ENCODE measurements at regions not wholly inside any gene's neighbourhood (a gene's known extent, or its start where the extent isn't known, plus 50 kb on each side); places are given as distances from the start of the nearest gene placed in this dataset.

DNA sequence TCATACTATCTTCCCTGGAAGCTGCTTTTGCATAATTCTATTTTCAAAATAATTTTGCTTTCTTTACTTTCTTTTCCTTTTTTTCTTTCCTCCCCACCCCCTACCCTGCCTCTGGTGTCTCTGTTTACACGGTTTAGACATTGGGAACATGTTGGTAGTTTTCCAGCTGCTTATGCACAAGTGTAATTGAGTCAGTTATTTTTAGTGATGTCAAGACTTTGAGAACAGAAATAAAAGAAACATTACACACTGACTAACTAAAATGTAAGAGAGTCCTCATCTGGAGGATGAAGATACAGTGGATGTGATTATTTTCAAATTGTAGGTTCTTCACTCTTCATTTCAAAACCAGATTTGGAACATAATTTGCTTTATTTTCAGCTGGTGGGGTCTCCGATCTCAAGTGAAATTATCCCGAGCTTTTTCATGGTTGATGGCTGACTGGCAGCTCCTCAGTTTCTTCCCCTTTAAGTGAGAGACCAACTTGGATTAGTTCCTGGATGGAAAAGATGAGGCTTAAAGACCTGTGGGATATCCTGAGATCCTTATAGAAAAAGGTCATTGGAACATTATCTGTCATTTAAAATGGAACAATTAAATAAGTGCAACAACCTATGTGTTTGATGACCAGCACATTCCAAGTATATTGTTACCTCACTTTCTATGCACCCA, 154.4 kb upstream of the ZNF462 start:
- DNase-seq = no peak
- in situ Hi-C loops (cut with HindIII; ENCODE audit: low pct_ligation_motif_present, low pct_unique_long_range_greater_than_20kb, low sequenced_read_pairs) = no loop called here

DNA sequence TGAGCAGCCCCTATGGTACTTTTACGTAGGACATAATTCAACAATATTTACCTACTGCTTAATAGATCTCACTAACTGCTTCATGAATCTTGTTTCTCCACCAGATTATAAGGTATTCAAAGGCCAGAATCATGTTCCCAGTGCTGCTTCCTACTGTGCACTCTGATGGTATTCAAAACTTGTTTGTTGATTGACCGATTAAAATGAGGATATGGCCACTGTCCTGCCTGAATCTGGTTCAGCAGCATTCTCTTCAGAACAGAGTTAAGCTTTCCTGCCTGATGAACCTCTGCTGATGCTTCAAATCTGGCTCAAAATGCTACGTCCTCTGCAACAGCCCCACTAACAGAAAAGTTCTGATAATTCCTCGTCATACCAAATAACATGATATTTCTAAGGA, 150.7 kb upstream of the ZNF462 start:
- DNase-seq = no peak
- in situ Hi-C loops (cut with HindIII; ENCODE audit: low pct_ligation_motif_present, low pct_unique_long_range_greater_than_20kb, low sequenced_read_pairs) = no loop called here

DNA sequence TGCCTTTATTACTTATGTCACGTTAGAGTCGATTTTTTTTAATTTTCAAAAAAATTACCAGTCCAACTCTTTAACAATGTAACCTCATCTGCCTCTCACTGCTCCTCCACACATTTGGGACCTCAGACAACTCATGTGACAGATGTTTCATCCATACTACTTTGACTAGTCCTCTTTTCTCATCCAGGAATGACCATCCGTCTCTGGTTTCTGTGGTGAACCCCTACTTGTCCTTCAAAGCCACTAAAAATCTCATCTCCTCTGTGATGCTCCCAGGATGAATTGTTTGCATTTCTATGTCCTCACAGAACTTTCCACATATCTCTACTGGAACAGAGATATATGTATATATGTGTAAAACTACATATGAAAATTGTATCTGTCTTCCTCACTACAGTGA, 149.8 kb upstream of the ZNF462 start:
- no peak for DNase-seq
- in situ Hi-C loops (cut with HindIII; ENCODE audit: low pct_ligation_motif_present, low pct_unique_long_range_greater_than_20kb, low sequenced_read_pairs) = no loop called here

DNA sequence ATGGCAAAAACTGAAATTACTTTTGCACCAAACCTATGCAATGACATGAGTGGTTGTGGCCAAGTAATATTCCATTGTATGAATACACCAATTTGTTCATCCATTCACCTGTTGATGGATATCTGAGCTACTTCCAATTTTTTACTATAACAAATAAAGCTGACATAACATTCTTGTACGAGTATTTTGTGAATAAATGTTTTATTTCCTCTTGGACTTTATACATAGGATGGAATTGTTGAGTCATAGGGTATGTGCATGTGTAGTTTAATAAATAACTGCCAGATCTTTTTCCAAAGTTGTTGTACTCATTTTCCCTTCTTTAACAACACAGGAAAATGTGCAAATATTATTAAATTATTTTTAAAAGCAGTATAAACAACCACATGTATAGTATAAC, 146.1 kb upstream of the ZNF462 start:
- in situ Hi-C loops (cut with HindIII; ENCODE audit: low pct_ligation_motif_present, low pct_unique_long_range_greater_than_20kb, low sequenced_read_pairs) = no loop called here
- peak; percentile 16 for DNase-seq

DNA sequence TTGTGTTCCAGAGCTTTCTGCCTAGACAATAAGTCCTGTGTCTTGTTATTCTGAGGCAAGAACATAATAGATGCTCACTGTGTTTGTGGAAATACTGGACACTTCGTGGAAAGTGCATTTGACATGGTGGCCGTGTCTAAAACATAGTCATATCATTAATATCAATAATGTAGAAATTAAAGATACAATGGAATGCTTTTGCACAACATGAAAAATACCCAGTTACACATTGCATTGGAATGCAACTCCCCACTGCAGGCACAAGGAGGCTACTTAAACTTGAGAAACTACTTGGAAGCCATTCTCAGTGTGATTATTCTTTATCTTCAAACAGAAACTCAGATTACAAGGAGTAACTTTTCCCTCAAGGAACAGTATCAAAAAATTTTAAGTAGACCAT, 145.3 kb upstream of the ZNF462 start:
- peak; percentile 69 for DNase-seq
- in situ Hi-C loops (cut with HindIII; ENCODE audit: low pct_ligation_motif_present, low pct_unique_long_range_greater_than_20kb, low sequenced_read_pairs) = no loop called here

DNA sequence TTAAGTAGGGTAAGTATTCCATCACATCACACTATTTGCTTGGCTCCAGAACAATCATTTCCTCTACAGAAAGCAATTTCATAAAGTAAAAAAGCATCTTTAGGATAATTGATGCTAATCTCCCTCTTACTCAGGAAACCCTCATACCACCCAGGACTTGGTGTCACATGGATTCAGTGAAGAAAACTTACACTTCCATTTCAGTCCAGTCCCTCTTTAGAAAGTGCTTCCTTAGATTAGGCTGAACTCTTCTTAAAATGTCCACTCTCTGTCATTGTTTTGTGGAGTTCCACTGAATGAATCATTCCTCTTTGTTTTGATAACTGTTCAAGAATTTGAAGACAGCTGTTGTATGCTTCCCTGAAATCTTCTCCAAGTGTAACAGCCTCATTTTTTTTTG, 144.0 kb upstream of the ZNF462 start:
- in situ Hi-C loops (cut with HindIII; ENCODE audit: low pct_ligation_motif_present, low pct_unique_long_range_greater_than_20kb, low sequenced_read_pairs) = no loop called here
- DNase-seq = peak; percentile 10

DNA sequence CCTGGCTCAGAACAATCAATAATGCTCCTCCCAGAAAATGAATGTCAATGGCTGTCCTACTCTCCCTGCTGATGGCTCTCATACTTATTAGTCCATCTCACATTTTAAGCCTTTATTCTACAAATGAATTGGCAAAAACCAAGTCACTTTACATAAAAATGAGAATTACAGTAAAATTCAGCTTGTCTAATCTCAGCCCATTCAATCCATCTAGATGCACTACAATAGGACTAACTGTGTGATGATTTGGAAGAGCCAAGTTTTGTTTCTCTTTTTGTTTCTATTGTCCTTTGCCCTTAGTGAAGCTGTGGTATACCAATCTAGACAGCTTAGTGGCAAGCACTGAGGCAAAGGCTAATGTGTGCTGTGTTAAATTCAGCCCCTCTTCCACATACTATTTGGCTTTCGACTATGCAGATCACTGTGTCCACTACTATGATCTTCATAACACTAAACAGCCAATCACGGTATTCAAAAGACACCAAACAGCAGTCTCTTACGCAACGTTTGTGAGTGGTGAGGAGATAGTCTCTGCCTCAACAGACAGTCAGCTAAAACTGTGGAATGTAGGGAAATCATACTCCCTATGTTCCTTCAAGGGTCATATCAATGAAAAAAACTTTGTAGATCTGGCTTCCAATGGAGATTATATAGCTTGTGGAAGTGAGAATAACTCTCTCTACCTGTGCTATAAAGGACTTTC, 140.8 kb upstream of the ZNF462 start:
- in situ Hi-C loops (cut with HindIII; ENCODE audit: low pct_ligation_motif_present, low pct_unique_long_range_greater_than_20kb, low sequenced_read_pairs) = no loop called here
- DNase-seq = no peak

DNA sequence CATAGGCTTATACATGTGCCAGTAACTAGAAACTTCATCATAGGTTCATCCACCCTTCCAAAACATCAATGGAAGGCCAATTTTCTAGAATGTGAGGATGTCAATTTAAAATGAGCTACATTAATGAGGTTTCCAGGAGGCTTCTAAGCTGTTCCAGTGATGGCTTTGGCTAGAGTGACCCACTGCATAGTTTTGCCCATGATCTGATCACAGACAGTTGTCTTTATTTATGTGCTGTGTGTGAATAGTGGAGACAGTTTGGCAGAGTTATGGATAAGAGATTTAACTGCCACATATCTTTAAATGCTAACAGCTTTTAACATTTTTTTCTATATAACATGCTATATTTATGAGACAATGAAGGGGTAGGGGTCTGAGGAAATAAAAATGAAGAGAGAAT, 139.0 kb upstream of the ZNF462 start:
- in situ Hi-C loops (cut with HindIII; ENCODE audit: low pct_ligation_motif_present, low pct_unique_long_range_greater_than_20kb, low sequenced_read_pairs) = no loop called here
- DNase-seq = no peak

DNA sequence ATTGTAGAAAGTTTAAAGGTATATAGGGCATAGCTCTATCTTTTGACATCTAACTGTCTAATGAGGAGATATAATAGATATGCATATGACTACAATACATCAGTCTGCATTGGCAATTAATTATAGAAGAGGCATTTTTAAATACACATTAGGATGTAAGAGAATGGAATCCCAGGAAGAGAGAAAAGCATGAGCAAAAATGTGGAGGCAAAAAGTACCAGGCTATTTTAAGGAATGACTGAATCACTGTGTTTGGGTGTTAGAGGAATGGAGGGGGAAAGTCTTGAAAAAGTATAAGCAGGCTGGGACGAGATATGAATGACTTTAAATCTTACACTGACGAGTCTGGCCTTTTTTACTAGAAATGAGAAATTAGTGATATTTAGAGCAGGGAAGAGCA, 138.4 kb upstream of the ZNF462 start:
- DNase-seq = no peak
- in situ Hi-C loops (cut with HindIII; ENCODE audit: low pct_ligation_motif_present, low pct_unique_long_range_greater_than_20kb, low sequenced_read_pairs) = no loop called here

DNA sequence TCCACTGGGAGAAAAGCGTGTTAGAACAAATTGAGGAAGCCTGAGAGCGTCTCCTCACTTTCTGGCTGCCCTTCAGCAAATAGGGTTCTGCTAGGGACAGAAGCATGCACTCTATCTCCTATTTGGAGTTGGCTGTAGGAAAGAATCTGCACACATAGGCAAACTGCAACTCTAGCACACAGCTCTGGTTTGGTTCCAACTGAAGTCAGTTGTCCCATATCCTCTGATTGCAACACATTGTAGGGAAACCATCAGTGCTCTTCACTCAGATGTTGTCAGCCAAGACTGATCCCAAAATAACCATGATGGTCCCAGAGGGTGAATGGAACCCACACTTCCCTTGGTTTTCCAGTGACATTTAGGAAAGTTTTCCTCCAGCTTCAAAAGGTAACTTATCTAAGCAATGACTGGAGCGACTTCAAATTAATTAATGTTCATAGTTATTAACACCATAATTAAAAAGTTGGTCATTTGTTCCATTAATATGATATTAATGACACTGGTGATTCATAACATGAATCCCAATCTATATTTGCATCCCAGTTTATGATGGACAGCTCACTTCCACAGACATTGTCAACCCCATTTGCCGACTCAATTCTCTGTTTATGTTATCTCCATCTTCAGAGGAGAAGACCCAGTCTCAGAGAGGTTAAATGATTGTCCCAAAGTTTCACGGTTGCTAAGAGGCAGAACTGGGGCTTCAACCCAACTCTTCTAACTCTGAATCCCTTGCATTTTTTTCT, 136.7 kb upstream of the ZNF462 start:
- in situ Hi-C loops (cut with HindIII; ENCODE audit: low pct_ligation_motif_present, low pct_unique_long_range_greater_than_20kb, low sequenced_read_pairs) = no loop called here
- DNase-seq = no peak

DNA sequence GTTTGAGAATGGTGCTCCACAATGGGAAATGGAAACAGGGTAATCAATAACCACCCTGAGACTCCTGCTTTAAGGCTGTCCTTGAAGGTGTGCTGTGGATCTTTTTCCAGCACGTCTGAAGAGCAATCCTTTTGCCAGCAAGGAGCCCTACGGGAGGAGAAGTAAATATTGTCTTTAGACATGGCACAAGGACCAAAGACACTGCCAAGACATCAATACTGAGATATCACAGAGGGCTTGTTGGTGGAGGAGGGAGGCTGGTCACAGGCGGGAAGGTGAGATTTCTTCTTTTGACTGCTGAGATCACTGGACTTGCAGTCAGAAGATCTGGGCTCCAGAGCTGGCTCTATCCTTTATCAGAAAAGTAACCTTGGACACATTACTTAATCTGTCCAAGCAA, 135.0 kb upstream of the ZNF462 start:
- DNase-seq = no peak
- in situ Hi-C loops (cut with HindIII; ENCODE audit: low pct_ligation_motif_present, low pct_unique_long_range_greater_than_20kb, low sequenced_read_pairs) = no loop called here

DNA sequence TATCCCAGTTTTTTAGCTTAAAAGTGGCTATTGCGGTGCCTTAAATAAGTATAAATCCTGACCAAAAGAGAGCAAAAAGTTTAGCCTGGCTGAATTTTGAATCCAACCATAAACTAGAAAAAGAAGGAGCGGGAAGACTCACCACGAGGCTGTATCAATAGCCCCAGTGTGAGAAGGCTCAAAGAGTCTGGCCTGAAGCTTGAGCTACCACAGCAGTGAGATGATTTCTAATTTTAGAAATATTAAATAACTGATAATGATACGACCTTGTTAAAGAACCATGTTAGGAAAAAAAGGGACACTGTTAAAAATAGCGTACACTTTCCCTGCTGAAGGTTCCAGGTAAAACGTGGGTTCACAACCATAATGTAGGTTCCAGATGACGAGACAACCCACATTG, 134.1 kb upstream of the ZNF462 start:
- DNase-seq = no peak
- in situ Hi-C loops (cut with HindIII; ENCODE audit: low pct_ligation_motif_present, low pct_unique_long_range_greater_than_20kb, low sequenced_read_pairs) = no loop called here

DNA sequence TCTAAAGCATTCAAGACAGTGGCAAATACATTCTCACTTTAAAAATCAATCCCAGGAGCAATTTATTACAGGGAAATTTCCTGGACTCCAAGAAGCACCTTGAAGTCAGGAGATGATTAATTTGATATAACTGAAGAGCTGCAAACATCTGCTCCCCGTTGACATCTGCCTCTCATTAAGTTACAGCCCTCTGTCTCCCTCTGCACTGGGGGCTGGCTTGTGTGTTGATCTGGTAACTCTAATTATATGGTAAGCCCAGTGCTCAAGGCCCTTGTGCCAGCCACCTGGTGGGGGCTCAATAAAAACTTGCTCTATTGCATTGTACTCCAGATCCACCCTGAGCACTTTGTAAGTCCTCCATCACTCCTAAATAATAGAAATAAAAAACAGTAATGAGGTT, 131.1 kb upstream of the ZNF462 start:
- DNase-seq = no peak

DNA sequence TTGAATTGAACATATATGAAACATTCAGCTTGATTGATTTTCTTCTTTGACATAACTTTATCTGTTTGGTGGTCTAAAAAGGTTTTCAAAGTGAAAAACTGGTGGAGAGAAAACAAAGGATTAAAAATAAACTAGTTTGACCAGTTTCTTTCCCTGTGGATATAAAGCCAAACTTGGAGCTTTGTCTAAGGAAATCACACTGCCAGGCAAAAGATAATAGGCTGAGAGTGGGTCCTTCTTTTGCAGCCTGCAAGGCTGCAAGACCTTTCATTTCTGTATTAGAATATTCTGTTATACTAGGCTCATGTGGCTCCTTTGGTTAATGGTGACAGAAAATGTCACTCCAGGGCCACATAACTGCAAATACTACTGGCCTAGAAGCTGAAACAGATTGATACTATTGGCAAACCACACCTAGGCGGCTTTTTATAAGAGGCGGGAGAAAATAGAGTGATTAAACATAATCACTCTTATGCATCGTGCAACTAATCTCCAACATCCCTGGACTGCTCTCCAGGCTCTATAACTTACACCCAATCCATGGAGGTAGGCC, 129.1 kb upstream of the ZNF462 start:
- DNase-seq = no peak
- in situ Hi-C loops (cut with HindIII; ENCODE audit: low pct_ligation_motif_present, low pct_unique_long_range_greater_than_20kb, low sequenced_read_pairs) = no loop called here

More for the DNA sequence above, 131.1 kb upstream of the ZNF462 start:
- in situ Hi-C loops (cut with HindIII; ENCODE audit: low pct_ligation_motif_present, low pct_unique_long_range_greater_than_20kb, low sequenced_read_pairs) = no loop called here

DNA sequence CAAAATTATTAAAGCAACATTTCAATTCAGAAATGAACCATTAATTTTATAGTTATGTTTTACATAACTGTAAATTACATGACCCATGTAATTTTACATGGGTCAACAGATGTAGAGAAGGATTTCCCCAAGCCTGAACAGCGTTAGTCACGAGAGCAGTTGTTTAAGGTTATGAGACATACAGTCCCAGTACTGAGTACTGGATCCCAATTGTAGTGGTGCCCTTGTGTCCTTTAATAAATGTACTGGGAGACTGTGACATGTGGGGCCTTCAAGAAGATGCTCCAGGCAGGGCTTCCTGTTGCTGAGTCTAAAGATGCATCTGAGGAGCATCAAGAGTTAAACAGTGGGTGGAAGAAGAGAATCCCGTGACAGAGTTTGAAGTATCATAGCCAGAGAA, 125.5 kb upstream of the ZNF462 start:
- no peak for DNase-seq
- in situ Hi-C loops (cut with HindIII; ENCODE audit: low pct_ligation_motif_present, low pct_unique_long_range_greater_than_20kb, low sequenced_read_pairs) = no loop called here

DNA sequence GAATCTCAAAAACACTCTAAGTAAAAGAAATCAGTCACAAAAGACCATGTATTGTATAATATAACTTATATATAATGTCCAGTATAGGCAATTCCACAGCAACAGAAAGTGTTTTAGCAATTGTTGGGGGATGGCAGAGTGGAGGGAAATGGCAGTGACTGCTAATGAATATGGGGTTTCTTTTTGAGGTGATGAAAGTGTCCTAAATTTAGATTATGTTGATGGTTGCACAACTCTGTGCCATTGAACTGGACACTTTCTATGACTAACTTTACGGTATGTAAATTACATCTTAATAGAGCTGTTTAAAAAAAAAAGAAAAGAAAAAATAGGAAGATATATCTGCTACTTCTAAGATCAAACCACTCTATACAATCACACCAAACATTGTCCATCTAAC, 124.9 kb upstream of the ZNF462 start:
- in situ Hi-C loops (cut with HindIII; ENCODE audit: low pct_ligation_motif_present, low pct_unique_long_range_greater_than_20kb, low sequenced_read_pairs) = no loop called here
- DNase-seq = no peak

DNA sequence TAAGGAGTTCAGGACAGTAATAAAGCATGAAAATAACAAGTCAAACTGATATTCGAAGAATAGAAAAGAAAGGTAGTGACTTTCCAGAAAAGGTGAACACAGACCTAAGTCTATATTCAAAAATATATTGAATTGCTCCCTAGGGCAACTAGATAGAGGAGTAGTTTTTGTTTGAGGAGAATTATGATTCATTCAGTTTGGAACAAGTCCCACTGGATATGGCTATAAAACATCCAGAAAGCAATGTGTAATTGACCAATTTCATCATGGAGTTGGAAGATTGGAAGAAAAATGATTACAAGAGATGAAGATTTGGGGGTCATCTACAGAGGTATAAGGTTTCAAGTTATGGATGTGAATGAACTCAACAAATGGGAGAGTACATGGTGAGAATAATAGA, 117.5 kb upstream of the ZNF462 start:
- in situ Hi-C loops (cut with HindIII; ENCODE audit: low pct_ligation_motif_present, low pct_unique_long_range_greater_than_20kb, low sequenced_read_pairs) = no loop called here
- DNase-seq = no peak

DNA sequence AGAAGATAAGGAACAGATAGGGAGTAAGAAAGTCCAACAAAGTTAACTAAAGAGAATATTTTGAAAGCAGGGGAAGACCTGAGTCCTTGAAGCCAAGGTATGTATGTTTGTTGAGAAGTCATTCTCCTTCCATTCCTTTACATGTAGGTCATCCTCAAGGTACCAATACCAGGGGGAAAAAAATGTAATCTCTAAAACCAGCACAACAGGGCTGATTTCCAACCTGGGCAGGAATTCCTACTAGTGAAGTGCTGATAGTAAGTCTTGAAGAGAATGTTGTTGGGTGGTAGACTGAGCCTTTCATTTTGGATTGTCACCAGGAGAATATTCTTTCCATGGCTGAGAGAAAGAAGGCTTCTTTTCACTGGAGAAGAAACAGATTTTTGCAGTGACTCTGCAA, 117.1 kb upstream of the ZNF462 start:
- in situ Hi-C loops (cut with HindIII; ENCODE audit: low pct_ligation_motif_present, low pct_unique_long_range_greater_than_20kb, low sequenced_read_pairs) = no loop called here
- no peak for DNase-seq

DNA sequence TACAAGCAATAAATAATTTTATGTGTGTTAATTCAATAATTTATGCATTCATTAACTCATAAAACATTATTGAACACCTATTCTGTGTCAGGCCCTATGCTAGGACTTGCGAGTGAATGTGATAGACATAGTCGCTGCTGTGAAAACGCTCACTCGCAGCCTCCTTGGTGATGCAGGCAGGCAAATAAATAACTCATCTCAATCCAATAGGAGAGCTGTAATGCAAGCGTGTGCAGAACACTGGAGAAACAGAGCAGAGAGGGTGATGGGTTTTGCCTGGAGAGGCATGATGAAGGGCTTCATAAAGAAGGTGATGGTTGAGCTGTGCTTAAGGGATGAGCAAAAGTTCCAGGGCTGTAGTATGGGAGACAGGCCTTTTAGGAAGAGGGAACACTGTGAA, 111.3 kb upstream of the ZNF462 start:
- in situ Hi-C loops (cut with HindIII; ENCODE audit: low pct_ligation_motif_present, low pct_unique_long_range_greater_than_20kb, low sequenced_read_pairs) = no loop called here
- no peak for DNase-seq

DNA sequence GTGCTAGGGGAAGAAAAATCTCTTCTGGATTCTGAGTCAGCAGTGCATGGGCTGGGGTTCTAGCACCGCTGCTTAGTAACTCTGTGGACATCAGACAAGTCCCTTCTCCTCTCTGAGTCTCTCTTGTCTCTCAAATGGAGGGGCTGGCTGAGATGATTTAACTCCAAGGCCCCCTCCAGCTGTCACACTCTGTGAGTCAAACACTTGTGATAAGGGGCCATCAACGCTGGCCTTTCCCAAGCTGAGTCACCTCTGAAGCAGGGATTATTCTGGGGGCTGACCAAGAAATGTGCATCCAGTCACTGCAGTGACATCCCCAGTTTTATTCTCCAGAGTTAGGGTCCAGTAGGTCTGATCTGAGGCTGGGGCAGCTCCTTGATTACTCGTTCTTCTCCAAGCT, 110.4 kb upstream of the ZNF462 start:
- DNase-seq = no peak
- in situ Hi-C loops (cut with HindIII; ENCODE audit: low pct_ligation_motif_present, low pct_unique_long_range_greater_than_20kb, low sequenced_read_pairs) = no loop called here

All from ACHN (cell line).